Activated T-helper 2 cell treated with anti-CD3 and anti-CD28 coated beads, Interferon-gamma antibody, Interleukin-2, Interleukin-4, amounts not matched to agents 10 μg/mL and 5 μg/mL and 100 μg/mL, durations not matched to agents 14 hours and 24 hours and 36 hours (primary cell): ENCODE measurements at regions not wholly inside any gene's neighbourhood (a gene's known extent, or its start where the extent isn't known, plus 50 kb on each side); places are given as distances from the start of the nearest gene placed in this dataset.
"Not testable (repeated sequence)": the region's sequence is repeated elsewhere in the genome, so short reads cannot be mapped to it uniquely, and the experiment has no call there.

ENCODE experiments used
- DNase-seq: peaks from one replicate; pipeline ENCODE4 v3.0.0; 2021; ENCODE audit warnings: low spot score
- H3K27ac Mint-ChIP-seq: one replicate; pipeline ENCODE4 v1.8.0; 2021; ENCODE audit warnings: mixed read lengths
- H3K27me3 Mint-ChIP-seq: one replicate; pipeline ENCODE4 v1.8.0; 2021; ENCODE audit warnings: low read depth, mixed read lengths
- H3K36me3 Mint-ChIP-seq: one replicate; pipeline ENCODE4 v1.8.0; 2021; ENCODE audit warnings: low read depth, mixed read lengths
- H3K4me1 Mint-ChIP-seq: one replicate; pipeline ENCODE4 v1.8.0; 2021; ENCODE audit warnings: low read depth, mixed read lengths
- H3K4me3 Mint-ChIP-seq: one replicate; pipeline ENCODE4 v1.8.0; 2021; ENCODE audit warnings: low read depth, mild to moderate bottlenecking, moderate library complexity, mixed read lengths
- H3K9me3 Mint-ChIP-seq: one replicate; pipeline ENCODE4 v1.8.0; 2021; ENCODE audit warnings: mixed read lengths
- intact Hi-C: fragments of 100-400 bp; cut with micrococcal nuclease; formaldehyde crosslinking; loops from one replicate; pipeline ENCODE4 v1.15.1; 2023

DNA sequence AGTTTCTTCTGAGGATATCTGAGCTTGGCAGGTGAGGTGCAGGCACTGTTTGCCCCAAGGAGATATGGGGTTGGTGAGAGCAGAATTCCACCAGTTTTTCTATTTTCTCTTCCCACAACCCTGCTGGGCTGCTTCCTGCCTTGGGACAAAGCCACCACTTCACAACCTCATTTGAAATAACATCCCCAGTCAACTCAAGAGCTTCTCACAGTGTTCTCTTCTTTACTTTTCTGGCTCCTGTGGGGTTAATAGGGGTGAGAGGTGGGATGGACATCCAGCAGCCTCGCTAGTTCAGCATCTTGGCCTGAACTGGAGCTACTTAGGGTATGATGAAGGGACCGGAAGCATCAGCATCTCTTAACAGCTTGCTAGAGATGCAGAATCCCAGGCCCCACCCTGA is 106.3 kb downstream of the SLC4A3 start:
- H3K36me3 Mint-ChIP-seq: no peaks in the 10 kb centered on the region
- H3K27me3 Mint-ChIP-seq: peaks cover 2% of the 10 kb centered on the region
- intact Hi-C loops: loop anchor here (10.0 kb wide), 1 partner anchor 1841 kb away; the partner anchor contains the start of gene EPHA4
- H3K4me3 Mint-ChIP-seq: no peak overlapping the region
- no peak for DNase-seq
- no peak overlapping the region for H3K27ac Mint-ChIP-seq
- H3K4me1 Mint-ChIP-seq: no peaks in the 10 kb centered on the region
- H3K9me3 Mint-ChIP-seq: no peaks in the 10 kb centered on the region

DNA sequence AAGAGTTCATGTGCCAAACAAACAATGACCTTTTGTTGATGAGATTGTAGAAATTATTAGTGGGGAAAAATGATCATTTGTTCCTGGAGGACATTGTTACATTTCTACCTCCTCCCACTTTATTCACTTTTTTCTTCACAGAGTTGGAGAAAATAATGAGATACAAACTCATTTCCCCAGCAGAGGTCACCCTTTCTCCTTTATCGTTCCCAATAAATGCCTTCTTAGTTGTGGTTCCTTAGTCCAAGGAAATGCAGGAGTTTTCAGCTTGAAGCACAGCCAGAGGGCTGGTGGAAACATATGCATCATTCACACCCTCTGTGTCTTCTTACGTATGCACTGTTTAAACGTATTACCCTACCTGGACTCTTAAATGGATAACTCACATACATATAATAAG is 108.8 kb downstream of the SLC4A3 start:
- Mint-ChIP-seq H3K9me3 (no peaks in the 10 kb centered on the region), H3K4me3 (no peak overlapping the region), H3K4me1 (no peaks in the 10 kb centered on the region), H3K27me3 (peaks cover 2% of the 10 kb centered on the region), H3K27ac (no peak overlapping the region), H3K36me3 (no peaks in the 10 kb centered on the region)
- intact Hi-C loops: loop anchor here (10.0 kb wide), 1 partner anchor 1839 kb away; the partner anchor contains the start of gene EPHA4
- no peak for DNase-seq

DNA sequence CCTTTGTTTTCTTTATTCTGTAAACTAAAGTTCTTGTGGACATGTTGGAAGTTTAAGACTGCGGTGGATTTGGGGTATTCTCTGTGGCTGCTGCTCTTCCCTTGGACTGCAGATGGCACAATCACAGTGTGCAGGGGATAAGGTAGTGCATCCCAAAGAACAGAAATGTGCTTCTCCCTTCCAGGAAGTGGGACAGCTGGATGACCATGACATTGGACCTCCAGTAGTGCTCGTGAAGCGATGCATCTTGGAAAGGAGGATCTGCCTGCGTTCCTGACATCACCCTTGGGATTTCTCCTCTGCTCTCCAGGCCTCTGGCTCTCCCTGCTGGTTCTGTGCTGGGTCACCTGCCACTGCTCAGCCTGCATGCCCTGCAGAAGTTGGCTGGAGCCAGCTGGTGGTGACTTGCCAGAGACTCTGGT is 109.9 kb downstream of the SLC4A3 start:
- no peak for DNase-seq
- Mint-ChIP-seq H3K4me3 (no peak overlapping the region), H3K27me3 (no peaks in the 10 kb centered on the region), H3K4me1 (no peaks in the 10 kb centered on the region), H3K9me3 (no peaks in the 10 kb centered on the region), H3K27ac (no peak overlapping the region), H3K36me3 (no peaks in the 10 kb centered on the region)
- intact Hi-C loops: loop anchor here (10.0 kb wide), 1 partner anchor 1838 kb away; the partner anchor contains the start of gene EPHA4

DNA sequence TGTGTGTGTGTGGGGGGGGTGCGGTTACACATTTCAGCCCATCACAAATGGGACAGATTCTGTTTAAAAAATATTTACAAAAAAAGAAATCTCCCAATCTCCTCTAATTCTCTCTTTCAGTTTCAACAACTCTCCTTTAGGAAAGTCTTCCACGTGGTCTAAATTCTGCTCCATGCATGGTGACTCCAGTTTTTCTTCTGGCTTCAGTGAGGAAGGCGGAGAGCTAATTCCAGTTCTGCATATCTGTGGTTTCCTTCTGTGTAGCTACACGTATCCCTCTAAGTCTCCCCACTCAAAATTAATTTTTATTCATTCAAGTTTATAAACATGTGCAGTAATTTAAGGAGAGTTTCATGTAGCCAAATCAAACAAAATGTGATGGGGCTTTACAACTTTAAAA is 111.6 kb downstream of the SLC4A3 start:
- Mint-ChIP-seq H3K9me3 (no peaks in the 10 kb centered on the region), H3K4me1 (no peaks in the 10 kb centered on the region), H3K36me3 (no peaks in the 10 kb centered on the region), H3K27ac (no peak overlapping the region), H3K27me3 (no peaks in the 10 kb centered on the region), H3K4me3 (no peak overlapping the region)
- no peak for DNase-seq
- intact Hi-C loops: loop anchor here (10.0 kb wide), 1 partner anchor 1836 kb away; the partner anchor contains the start of gene EPHA4

DNA sequence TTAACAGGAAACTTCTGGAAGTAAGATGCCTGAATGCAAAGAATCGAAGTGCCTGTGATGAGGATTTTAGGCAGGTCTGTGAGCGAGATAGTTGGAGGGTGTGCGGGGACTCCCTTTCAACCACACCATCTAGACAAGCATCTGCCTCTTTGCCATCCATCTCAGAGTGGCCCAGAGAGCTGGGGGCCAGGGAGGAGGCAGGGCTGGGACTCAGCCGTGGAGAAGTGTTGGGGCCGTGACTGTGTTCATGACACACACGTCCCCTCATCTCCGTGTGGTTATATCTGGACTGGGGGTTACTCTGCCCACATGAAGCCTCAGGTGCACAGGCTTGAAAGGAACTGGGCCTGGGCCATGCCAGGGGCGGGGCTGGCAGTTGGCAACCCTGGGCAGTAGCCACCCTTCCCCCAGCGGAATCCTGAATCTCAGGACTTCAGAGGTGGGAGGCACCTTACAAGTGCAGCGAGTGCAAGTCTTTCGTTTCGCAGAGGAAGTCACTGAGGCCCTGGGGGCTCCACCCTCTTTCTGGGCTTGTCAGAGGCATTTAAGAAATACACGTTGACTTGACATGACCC is 112.5 kb downstream of the SLC4A3 start:
- Mint-ChIP-seq H3K27ac (no peak overlapping the region), H3K4me1 (no peaks in the 10 kb centered on the region), H3K27me3 (no peaks in the 10 kb centered on the region), H3K36me3 (no peaks in the 10 kb centered on the region), H3K4me3 (no peak overlapping the region), H3K9me3 (no peaks in the 10 kb centered on the region)
- DNase-seq: no peak
- intact Hi-C loops: loop anchor here (10.0 kb wide), 1 partner anchor 1835 kb away; the partner anchor contains the start of gene EPHA4

DNA sequence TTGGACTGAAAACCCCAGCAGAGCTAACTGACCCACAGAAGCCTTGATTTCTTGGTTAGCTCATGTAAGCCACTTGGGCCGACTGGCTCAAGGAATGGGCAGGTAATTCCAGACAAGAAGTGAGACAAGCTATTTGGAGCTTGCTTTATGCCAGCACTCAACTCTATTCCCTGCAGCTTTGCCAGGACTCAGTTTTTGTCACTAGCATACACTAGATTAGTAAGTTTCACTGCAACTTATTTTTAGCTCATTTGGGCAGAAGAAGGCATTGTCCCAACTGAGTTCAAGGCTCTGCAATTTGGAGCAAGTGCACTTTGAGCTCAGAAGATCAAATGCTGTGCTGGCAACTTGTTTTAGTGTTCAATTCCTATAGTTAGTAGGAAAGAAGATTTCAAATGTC is 116.1 kb downstream of the SLC4A3 start:
- H3K27me3 Mint-ChIP-seq: no peaks in the 10 kb centered on the region

DNA sequence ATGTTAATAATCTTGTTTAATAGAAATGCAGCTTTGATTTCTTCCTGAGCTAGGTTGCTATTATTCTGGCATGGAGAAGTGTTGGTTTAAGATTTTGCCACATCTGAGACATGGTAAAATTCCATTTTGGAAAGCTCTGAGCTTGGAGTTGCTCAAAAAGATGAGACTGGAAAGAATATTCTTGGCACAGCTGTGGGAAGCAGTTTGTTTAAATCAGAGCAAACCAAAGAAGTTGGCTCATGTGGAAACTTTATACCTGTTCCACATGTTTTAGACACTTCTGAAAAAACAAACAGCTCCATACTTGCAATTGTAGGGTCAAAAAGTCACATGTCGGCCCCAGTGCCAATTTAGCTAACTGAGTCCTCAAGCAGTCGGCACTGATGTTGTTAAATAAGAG is 116.6 kb downstream of the SLC4A3 start:
- no peak for DNase-seq
- H3K9me3 Mint-ChIP-seq: no peaks in the 10 kb centered on the region
- H3K27ac Mint-ChIP-seq: no peak overlapping the region
- H3K4me3 Mint-ChIP-seq: no peak overlapping the region
- no peaks in the 10 kb centered on the region for H3K36me3 Mint-ChIP-seq
- intact Hi-C loops: no loop called here
- no peaks in the 10 kb centered on the region for H3K27me3 Mint-ChIP-seq
- no peaks in the 10 kb centered on the region for H3K4me1 Mint-ChIP-seq

More for the DNA sequence above, 116.1 kb downstream of the SLC4A3 start:
- Mint-ChIP-seq H3K27ac (no peak overlapping the region), H3K36me3 (no peaks in the 10 kb centered on the region), H3K4me1 (no peaks in the 10 kb centered on the region), H3K4me3 (no peak overlapping the region), H3K9me3 (no peaks in the 10 kb centered on the region)
- no peak for DNase-seq
- intact Hi-C loops: no loop called here

DNA sequence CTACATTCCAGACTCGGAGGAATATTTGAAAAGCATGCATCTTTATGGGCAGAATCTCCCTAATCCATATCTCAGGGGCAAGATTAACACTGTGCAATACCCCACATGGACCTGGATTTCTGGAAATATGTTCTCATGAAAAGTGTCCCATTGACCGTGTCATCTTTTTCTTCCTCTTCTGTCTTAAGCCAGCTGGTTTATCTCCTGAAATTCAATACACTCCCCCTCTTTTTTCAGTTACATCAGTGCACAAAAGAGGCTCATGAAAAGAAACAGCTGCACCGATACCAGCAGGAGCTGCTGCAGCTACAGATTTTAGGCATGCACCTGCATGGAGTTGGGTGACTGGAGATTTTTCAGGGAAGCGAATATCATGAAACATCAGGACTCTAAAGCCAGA is 117.2 kb downstream of the SLC4A3 start:
- Mint-ChIP-seq H3K27ac (no peak overlapping the region), H3K36me3 (no peaks in the 10 kb centered on the region), H3K4me1 (no peaks in the 10 kb centered on the region), H3K9me3 (no peaks in the 10 kb centered on the region), H3K4me3 (no peak overlapping the region), H3K27me3 (no peaks in the 10 kb centered on the region)
- intact Hi-C loops: no loop called here
- DNase-seq: no peak

DNA sequence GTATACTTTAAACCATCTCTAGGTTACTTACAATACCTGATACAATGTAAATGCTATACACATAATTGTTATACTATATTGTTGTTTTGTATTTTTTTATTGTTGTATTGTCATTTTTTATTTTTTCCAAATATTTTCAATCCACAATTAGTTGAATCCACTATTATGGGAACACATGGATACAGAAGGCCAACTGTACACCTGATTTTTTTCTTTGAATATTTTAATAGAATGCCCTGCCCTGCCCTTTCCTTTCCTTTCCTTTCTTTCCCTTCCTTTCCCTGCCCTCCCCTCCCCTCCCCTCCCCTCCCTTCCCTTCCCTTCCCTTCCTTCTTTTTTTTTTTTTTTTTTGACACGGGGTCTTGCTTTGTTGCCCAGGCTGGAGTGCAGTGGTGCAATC is 120.2 kb downstream of the SLC4A3 start:
- intact Hi-C loops: no loop called here
- Mint-ChIP-seq H3K9me3 (no peaks in the 10 kb centered on the region), H3K36me3 (no peaks in the 10 kb centered on the region), H3K27ac (no peak overlapping the region), H3K4me1 (no peaks in the 10 kb centered on the region), H3K27me3 (no peaks in the 10 kb centered on the region), H3K4me3 (no peak overlapping the region)
- no peak for DNase-seq

DNA sequence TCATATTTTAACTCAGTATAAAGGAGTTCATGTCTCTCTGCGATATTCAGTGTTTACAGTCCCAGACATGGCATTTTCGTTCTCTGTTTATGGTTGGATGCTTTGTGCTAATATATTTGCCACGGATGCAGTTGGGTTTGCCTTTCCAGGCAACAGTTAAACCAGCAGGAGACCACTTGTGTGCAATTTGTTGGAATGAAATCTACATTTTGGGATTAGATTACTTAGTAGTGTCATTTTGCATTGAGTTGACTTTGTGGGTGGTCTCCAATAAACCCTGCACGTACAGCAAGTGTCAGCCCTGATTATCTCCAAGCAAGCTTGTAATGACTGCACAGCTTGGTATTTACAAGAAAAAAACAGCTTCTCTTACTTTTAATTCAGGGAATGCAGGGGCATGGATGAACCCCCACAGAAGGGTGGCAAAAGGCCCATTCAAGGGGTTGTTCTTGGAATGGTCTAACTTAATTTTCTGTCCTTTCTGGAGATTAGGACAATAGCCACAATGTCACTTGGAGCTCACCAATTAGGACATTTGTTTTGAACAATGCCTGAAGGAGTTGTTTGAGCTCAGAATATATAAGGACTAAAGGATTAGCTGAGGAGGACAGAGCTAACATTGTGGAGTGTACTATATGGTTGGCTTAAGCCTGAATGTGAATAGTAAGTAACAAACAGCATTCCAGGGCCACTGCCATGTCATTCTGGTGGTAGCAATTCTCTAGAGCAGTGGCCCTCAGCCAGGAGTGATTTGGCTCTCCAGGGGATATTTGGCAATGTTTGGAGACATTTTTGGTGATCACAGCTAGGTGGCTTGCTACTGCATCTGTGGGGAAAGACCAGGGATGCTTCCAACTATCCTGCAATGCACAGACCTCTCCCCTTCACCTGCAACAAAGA is 121.5 kb downstream of the SLC4A3 start:
- no peak overlapping the region for H3K27ac Mint-ChIP-seq
- no peaks in the 10 kb centered on the region for H3K36me3 Mint-ChIP-seq
- no peaks in the 10 kb centered on the region for H3K4me1 Mint-ChIP-seq
- intact Hi-C loops: no loop called here
- no peak for DNase-seq
- H3K27me3 Mint-ChIP-seq: no peaks in the 10 kb centered on the region
- no peaks in the 10 kb centered on the region for H3K9me3 Mint-ChIP-seq
- H3K4me3 Mint-ChIP-seq: no peak overlapping the region

DNA sequence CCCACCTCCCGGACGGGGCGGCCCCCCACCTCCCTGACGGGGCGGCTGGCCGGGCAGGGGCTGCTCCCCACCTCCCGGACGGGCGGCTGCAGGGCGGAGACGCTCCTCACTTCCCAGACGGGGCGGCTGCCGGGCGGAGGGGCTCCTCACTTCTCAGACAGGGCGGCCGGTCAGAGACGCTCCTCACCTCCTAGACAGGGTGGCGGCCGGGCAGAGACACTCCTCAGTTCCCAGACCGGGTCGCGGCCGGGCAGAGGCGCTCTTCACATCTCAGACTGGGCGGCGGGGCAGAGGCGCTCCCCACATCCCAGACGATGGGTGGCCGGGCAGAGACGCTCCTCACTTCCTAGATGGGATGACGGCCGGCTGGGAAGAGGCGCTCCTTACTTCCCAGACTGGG is 123.7 kb downstream of the SLC4A3 start:
- DNase-seq, intact Hi-C loops, H3K27ac Mint-ChIP-seq, H3K4me1 Mint-ChIP-seq, H3K4me3 Mint-ChIP-seq, H3K36me3 Mint-ChIP-seq, H3K9me3 Mint-ChIP-seq, H3K27me3 Mint-ChIP-seq: not testable (repeated sequence)

DNA sequence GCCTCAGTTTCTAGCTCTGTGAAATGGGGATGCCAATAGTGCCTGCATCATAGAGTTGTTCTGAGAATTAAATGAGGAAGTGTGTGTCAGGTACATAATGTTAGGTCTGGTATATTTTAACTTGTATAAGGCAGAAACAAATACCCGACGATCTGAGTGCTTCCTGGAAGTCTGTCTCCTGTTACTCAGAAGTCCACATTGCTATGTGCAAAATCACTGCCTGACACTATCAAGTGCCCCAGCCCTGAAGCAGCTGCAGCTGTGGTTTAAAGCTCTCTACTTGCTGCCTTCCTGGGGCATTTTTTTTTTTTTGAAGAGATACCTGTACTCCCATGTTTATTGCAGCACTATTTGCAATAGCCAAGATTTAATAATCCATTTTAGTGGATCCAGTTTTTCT is 125.3 kb downstream of the SLC4A3 start:
- H3K9me3 Mint-ChIP-seq: peaks cover 10% of the 10 kb centered on the region
- no peak overlapping the region for H3K27ac Mint-ChIP-seq
- intact Hi-C loops: no loop called here
- no peaks in the 10 kb centered on the region for H3K27me3 Mint-ChIP-seq
- H3K4me1 Mint-ChIP-seq: no peaks in the 10 kb centered on the region
- no peak for DNase-seq
- no peak overlapping the region for H3K4me3 Mint-ChIP-seq
- no peaks in the 10 kb centered on the region for H3K36me3 Mint-ChIP-seq
